GM21381 (cell line): ENCODE measurements at regions not wholly inside any gene's neighbourhood (a gene's known extent, or its start where the extent isn't known, plus 50 kb on each side); places are given as distances from the start of the nearest gene placed in this dataset.
"Not testable (repeated sequence)": the region's sequence is repeated elsewhere in the genome, so short reads cannot be mapped to it uniquely, and the experiment has no call there.

Source experiments
- ATAC-seq: cut with Tn5 transposase; IDR thresholded peaks from one replicate; pipeline ENCODE4 v1.9.1; 2021; ENCODE audit warnings: mild to moderate bottlenecking, moderate library complexity; ENCODE audit not compliant: unreplicated experiment

GRCh38 chr4:131726940-131727339 lies 1422.2 kb upstream of the PCDH10 start:
- ATAC-seq: not testable (repeated sequence)

GRCh38 chr4:131727418-131727817 lies 1421.7 kb upstream of the PCDH10 start:
- ATAC-seq: not testable (repeated sequence)

- ATAC-seq: not testable (repeated sequence)
These were observed 1419.9 kb upstream of the PCDH10 start for GRCh38 chr4:131729205-131729604.

GRCh38 chr4:131729716-131730398 lies 1419.2 kb upstream of the PCDH10 start:
- ATAC-seq: not testable (repeated sequence)

GRCh38 chr4:131730574-131730973 lies 1418.5 kb upstream of the PCDH10 start:
- not testable (repeated sequence) for ATAC-seq

GRCh38 chr4:131732034-131732630 lies 1417.0 kb upstream of the PCDH10 start:
- ATAC-seq: not testable (repeated sequence)

- ATAC-seq: not testable (repeated sequence)
These were observed 1414.8 kb upstream of the PCDH10 start for GRCh38 chr4:131734321-131734720.

- ATAC-seq: not testable (repeated sequence)
These were observed 1414.2 kb upstream of the PCDH10 start for GRCh38 chr4:131734851-131735385.

- not testable (repeated sequence) for ATAC-seq
These were observed 1410.1 kb upstream of the PCDH10 start for GRCh38 chr4:131738991-131739390.

GRCh38 chr4:131741836-131742235 lies 1407.3 kb upstream of the PCDH10 start:
- not testable (repeated sequence) for ATAC-seq

- ATAC-seq: not testable (repeated sequence)
These were observed 1406.4 kb upstream of the PCDH10 start for GRCh38 chr4:131742536-131743205.

GRCh38 chr4:131743348-131743747 lies 1405.7 kb upstream of the PCDH10 start:
- ATAC-seq: not testable (repeated sequence)

GRCh38 chr4:131747203-131747602 lies 1401.9 kb upstream of the PCDH10 start:
- not testable (repeated sequence) for ATAC-seq

GRCh38 chr4:131749224-131749623 lies 1399.9 kb upstream of the PCDH10 start:
- not testable (repeated sequence) for ATAC-seq

- not testable (repeated sequence) for ATAC-seq
These were observed 1399.1 kb upstream of the PCDH10 start for GRCh38 chr4:131750006-131750405.

- ATAC-seq: not testable (repeated sequence)
These were observed 1398.6 kb upstream of the PCDH10 start for GRCh38 chr4:131750469-131750868.

GRCh38 chr4:131762234-131762633 lies 1386.9 kb upstream of the PCDH10 start:
- not testable (repeated sequence) for ATAC-seq

- no peak for ATAC-seq
These were observed 1384.4 kb upstream of the PCDH10 start for GRCh38 chr4:131764730-131765129.

- not testable (repeated sequence) for ATAC-seq
These were observed 1374.7 kb upstream of the PCDH10 start for GRCh38 chr4:131774382-131774781.

- not testable (repeated sequence) for ATAC-seq
These were observed 1338.5 kb upstream of the PCDH10 start for GRCh38 chr4:131810565-131810964.
